ENCODE measurements at regions not wholly inside any gene's neighbourhood (a gene's known extent, or its start where the extent isn't known, plus 50 kb on each side); places are given as distances from the start of the nearest gene placed in this dataset.
"Not testable (repeated sequence)": the region's sequence is repeated elsewhere in the genome, so short reads cannot be mapped to it uniquely, and the experiment has no call there.

DNA sequence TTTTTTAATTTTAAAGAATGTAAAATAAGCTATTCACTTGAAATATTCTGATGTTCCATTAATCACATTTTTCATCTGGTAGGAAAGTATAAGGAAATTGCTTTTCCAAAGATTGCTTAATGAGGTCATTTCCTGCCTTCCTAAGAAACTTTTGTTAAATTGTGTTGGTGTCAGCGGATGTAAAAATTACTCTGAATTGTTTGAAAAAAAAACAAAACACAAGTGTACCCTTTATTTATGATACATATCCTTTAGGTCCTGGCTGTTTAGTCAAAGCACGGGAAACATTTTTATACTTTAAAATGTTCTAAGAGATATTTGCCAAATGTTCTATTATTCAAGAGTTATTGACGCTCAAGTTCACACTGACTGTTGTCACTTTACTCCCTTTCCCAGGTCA is 1357.4 kb upstream of the GOT2 start:
- no peak for FAIRE-seq

DNA sequence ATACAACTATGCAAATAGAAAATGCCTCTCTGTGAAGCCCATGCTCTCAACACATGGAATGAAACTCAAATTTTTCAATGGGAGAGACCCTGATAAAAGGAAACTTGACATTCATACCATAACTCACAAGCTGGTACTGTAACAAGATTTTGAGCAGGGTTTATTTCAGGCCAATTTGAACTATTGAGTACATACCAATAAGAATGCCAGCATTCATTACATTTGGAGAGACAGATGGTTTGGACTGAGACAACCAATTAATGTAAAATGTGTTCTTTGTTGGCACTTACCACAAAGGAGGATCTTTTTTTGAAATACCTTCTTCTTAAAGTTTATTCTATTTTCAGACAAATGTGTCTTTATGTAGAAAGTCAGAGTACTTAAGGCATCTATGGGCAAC is 1357.0 kb upstream of the GOT2 start:
- FAIRE-seq: no peak

DNA sequence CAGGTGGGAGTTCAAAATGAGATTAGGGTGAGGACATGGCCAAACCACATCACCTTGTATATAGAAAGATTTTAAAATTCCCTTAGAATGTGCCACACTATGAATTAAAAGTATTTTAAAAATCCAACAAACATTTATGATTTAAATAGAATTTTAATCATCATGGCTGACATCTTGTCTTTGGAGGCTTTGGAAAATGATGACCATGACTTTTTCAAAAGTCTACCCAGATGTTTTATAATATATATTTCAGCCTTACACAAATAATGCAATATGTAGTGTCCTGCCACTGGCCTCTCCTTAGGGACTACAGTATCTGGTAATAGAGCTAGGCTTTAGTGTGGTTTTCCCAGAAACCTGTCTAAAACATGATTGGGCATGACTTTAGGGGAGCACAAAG is 1353.4 kb upstream of the GOT2 start:
- no peak for FAIRE-seq

DNA sequence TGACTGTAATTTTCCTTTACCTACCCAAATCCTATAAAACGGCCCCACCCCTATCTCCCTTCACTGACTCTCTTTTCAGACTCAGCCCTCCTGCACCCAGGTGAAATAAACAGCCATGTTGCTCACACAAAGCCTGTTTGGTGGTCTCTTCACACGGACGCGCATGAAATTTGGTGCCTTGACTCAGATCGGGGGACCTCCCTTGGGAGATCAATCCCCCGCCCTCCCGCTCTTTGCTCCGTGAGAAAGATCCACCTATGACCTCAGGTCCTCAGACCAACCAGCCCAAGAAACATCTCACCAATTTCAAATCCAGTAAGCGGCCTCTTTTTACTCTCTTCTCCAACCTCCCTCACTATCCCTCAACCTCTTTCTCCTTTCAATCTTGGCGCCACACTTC is 1344.7 kb upstream of the GOT2 start:
- not testable (repeated sequence) for FAIRE-seq

DNA sequence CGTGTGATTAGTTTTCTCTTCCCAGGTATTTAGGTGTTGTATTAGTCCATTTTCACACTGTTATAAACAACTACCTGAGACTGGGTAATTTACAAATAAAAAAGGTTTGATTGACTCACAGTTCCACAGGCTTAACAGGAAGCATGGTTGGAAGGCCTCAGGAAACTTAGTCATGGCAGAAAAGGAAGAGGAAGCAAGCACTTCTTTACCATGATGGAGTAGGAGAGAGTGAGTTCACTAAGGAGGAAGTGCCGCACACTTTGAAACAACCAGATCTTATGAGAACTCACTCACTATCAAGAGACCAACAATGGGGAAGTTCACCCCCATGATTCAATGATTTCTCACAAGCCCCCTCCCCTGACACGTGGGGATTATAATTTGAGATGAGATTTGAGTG is 1343.7 kb upstream of the GOT2 start:
- no peak for FAIRE-seq

DNA sequence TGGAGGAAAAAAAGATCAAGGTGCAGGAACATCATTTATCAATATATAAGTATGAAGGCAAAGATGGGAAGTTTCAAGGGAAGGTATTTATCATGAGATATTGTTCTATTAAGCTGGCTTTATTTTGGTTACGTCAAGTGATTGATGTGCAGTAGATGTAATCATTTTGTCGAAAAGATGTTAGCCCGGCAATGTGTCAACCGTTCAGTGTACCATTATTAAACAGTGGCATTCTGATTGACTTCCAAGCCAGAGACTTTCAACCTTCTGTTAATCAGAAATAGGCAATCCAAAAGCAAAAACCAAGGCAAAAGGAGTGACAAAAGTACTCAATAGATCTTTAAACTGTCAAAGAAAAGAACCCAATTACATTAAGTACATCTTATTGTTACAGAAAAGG is 1340.3 kb upstream of the GOT2 start:
- FAIRE-seq: no peak

DNA sequence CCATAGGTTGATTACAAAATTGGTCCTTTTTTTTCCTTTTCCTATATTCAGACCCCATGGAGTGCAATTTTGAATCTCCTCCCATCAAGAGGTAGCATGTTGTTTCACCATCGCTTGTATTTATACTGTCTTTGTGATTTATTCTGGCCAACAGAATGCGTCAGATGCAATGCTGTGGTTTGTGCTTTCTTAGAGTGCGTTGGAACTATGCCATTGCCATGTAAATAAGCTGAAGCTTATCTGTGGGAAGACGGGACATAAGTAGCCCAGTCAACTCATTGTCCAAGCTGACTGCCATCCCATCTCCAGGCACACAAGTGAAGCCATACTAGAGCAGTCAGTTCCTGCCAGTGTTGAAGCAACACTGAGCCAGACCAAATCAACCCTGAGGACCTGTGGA is 1339.3 kb upstream of the GOT2 start:
- no peak for FAIRE-seq

DNA sequence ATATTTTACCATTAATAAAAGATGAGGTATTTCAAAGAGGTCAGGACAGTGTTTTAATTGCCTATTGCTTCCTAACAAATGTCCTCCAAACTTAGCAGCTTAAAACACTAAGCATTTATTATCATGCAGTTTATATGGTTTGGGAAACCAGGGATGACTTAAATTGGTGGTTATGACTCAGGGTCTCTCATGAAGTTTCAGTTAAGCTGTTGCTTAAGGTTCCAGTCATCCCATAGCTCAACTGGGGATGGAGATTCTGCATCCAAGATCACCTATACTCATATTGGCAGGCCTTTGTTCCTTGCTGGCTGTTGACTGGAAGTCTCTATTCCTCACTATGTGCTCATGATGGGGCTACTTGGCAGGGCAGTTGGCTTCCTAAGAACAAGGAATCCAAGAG is 1329.9 kb upstream of the GOT2 start:
- FAIRE-seq: no peak

DNA sequence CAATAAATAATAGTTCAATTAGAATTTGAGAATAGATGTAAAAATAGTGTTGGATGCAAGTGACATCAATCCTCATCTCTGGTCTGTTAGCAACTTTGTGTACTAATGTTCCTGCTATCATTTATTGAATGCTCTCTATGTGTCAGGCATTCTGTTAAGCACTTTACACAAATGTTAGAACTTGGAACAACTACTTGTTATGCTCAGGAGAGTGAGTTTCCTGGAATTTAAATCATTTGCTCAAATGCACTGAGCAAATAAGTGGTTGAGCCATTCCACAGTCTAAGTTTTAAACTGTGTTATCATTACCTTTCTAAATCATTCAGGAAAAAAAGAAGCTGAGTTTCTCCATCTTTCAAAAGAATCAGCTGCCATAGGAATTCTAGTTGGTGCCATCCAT is 1327.3 kb upstream of the GOT2 start:
- no peak for FAIRE-seq

DNA sequence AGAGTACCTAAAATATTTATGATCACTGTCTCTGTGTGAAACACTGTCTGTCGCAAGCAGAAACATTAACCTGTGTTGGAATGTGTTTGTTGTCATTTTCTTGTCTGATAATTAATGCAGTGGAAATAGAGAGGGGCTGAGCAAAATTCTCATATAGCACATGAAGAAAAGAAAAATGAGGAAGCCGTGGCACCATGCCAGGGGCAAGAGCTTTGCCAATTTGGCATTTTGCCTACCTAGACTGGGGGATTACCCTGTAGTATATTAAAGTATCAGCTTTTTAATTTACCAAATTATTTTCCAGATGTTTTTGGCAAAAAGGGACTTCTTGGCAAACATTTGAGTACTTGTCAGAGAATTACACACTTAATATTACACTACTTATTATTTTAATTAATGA is 1326.6 kb upstream of the GOT2 start:
- no peak for FAIRE-seq

DNA sequence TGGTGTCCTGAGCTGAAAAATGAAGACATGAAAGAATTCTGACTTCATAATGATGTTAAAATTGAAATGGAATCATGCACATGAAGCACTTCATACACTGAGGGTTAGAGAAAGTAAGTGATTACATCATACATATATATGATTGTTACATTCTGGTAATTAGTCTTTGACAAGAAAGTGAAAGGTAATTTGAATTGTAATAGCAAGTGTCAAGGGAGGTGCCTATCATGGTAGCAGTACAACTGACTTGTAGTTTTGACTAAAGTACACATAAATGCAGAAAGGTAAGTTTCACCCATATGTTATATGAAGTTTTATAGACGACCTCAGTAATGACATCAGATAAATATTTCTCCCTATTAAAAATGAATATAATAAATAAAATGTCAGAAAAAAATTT is 1325.0 kb upstream of the GOT2 start:
- no peak for FAIRE-seq

DNA sequence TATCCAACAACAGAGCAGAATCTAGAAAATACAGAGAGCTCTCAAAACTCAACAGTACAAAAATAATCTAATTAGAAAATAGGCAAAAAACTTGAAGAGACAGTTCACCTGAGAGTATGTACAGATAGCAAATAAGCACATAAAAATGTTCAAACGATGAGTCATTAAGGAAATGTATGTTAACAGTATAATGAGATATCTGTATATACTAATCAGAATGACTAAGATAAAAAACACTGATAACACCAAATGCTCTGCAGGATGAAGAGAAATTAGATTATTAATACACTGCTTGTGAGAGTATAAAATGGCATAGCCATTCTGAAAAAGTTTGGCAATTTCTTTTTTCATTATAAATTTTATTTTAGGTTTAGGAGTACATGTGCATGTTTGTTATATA is 1307.6 kb upstream of the GOT2 start:
- FAIRE-seq: no peak

DNA sequence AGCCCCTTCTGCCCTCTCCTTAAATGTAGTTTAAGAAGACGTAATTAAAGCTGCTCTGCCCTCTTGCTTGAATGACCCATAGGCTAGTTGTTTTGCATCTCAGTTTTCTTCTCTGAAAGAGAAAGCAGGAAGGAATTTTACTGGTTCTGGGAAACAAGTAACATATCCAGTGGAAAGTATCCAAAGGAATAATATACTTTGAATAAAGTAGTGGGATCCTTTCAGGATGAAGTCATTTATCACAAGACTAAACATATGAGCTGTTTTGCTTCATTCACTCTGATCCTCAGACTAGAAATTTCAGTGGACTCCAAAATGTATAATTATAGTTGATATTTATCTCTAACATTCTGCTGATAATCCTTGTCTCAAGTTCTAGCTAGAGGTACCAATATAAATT is 1297.6 kb upstream of the GOT2 start:
- no peak for FAIRE-seq

DNA sequence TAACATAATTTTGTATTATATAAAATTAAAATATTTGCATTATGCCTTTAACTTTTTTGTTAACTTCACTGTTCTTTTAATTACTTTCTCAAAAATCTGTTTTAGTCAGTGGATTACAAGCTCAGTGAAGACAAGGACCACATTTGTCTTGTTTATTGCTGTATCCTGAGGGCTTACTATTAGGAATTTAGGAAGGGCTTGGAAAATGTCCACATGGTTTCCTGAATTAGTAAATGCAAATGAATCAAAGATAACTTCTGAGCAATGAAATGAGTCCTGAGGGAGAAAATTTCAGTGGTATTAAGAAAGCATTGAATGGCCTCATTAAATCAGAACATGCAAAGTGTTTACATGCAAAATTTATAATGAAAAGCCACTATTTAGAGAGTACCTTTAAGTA is 1293.2 kb upstream of the GOT2 start:
- no peak for FAIRE-seq

DNA sequence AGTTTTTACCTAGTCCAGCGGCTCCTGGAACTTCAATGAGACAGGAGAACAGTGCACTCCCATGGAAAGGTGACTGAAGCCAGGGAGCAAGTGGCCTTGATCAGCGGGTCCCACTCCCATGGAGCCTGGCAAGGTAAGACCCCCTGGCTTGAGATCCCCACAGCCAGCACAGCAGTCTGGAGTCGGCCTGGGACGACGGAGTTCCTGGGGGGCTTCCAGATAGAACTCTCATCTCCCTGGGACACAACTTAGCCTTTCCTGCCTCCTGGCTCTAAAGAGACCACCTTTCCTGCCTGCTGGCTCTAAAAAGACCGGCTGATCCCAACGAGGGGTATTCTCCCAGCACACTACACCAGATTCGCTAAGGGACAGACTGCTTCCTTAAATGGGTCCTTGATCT is 1279.0 kb upstream of the GOT2 start:
- FAIRE-seq: no peak

DNA sequence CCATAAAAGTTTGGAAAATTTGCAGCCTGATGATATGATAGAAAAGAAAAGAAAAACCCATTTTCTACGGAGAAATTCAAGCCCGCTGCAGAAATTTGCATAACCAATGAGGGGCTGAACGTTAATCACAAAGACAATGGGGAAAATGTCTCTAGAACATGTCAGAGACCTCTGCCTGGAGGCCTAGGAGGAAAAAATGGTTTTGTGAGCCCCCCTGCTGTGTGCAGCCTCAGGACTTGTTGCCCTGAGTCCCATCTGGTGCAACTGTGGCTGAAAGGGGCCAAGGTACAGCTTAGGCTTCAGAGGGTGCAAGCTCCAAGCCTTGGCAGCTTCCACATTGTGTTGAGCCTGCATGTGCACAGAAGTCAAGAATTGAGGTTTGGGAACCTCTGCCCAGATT is 1267.4 kb upstream of the GOT2 start:
- no peak for FAIRE-seq

DNA sequence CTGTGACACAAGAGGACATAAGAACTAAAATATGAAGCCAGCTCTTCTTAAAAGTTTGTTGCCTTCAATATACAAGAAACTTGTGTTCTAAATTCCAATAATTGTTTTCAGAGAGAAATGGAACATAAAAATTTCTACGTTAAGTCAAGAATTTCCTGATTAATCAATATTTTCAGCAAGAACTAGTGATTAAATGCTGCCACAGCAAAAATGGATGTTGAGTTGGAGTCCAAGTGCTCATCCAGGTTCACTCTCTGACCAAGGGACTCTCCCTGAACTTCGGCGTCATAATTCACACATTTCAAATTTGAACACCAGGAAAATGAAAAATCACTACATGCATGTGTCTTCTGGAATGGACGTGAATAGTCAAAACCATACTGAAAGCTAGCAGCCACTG is 1263.6 kb upstream of the GOT2 start:
- FAIRE-seq: no peak

DNA sequence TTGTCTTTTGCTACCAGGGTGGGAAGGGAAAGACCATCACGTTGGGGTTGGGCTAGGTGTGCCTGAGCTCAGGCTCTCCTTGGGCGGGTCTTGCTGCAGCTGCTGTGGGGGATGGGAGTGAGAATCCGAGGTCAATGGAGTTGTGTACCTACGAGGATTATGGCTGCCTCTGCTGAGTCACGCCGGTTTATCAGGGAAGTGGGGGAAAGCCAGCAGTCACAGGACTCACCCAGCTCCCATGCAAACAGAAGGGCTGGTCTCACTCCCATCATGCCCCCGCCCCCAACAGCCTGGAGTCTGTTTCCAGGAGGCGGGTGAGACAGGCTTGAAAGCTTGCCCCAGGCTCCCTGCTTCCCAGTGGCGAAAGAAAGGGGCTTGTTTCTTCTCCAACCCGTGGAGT is 1259.0 kb upstream of the GOT2 start:
- no peak for FAIRE-seq

DNA sequence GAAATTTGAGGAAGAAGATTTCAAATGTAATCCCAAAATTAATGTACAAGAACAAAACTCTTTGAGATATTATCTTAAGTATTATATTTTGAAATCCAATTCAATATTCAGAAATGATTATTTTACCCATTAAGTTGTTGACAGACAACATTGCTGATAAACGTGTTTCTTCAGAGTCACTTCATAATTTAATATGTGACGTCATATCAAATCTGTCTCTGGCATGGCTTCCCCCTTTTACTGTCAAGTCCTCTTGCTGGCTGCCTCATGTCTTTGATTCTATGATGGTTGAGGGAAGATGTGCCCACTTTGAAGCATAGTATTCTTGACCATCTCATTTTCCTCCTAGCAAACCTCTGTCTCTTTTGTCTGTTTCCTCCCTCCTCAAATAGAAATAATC is 1257.1 kb upstream of the GOT2 start:
- no peak for FAIRE-seq

DNA sequence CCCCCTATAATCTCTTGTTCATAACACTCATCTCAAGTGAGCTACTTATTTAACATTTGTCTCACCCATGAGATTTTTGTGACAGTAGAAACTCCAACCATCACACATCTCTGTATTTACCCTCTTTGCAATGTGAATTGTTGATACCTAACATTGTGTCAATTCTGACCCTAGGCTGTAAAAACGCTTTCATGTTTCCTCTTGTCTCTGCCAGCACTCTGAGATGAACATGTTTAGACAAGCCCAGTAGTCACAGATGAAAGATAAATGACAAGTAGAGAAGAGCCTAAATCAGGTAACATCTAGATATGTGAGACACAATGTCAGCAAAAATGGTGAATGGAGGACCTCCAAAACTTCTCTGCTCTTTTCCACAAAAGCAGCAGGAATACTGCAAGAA is 1254.5 kb upstream of the GOT2 start:
- FAIRE-seq: no peak

DNA sequence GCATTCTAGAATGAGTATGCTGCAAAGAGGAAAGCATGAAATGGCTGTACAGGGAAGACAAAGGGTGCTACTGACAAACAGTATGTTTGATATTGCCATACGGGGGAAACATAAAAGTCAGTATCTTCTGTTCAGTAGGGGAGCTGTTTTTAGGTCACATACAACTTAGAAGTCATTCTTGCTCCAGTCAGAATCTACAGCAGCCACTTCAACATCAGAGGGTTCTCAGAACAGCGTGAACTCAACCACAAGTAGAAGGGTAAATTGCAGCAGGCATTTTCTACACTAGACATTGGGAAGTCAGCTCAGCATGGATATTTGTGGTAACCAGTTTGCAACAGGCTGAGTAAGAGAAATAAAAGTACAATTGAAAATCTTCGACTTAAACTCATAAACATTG is 1241.8 kb upstream of the GOT2 start:
- FAIRE-seq: no peak

DNA sequence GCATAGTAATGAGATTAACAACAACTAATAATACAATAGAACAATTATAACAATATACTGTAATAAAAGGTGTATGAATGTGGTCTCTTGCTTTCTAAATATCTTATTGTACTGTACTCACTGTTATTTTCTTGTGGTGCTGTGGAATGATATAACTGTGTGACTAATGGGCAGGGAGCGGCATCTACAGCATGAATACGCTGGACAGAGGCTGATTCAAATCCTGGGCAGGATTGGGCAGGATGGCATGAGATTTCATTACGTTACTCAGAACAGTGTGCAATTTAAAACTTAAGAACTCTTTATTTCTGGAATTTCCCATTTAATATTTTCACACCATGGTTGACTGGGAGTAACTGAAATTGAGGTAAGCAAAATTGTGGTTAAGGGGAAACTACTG is 1239.8 kb upstream of the GOT2 start:
- FAIRE-seq: no peak

DNA sequence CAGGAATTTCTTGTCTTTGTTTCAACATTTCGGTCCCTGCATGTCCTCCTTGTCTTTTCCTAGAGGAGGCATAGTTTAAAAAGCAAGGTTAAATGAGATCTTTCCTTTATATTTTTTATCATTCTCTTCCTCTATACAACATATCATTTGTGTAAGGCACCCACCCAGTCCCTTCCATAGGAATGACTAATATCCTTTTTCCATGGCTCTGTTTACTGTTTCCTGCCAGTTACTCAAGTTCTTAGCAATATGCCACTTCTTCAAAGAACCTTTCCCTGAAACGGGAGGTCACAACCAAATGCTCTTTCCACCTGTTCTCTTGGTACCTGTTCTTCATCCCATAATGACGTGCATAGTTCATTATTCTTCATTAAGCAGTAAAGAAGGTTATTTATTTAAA is 1237.1 kb upstream of the GOT2 start:
- no peak for FAIRE-seq

DNA sequence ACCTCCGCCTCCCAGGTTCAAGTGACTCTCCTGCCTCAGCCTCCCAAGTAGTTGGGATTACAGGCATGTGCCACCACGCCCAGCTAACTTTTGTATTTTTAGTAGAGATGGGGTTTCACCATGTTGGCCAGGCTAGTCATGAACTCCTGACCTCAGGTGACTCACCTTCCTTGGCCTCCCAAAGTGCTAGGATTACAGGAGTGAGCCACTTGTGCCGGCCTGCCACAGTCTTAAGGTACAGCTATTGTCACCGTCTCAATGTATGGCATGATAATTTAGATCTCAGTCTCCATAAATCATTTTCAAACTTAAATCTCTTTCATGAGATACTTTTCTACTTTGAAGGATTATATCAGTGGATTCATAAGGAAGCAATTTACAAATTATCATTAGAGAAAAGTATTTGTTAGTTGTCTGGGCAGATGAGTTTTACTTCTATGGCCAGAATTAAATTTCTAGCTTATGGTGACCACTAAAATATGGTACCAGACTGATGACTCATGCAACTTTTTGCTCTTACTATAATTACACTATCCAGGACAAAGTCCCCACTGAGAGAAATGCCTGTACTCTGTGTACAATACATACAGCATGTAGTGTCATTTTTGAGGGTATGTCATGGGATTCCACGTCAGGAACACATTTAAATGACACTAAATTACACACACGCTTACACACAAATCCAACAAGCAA is 1230.3 kb upstream of the GOT2 start:
- no peak for FAIRE-seq

DNA sequence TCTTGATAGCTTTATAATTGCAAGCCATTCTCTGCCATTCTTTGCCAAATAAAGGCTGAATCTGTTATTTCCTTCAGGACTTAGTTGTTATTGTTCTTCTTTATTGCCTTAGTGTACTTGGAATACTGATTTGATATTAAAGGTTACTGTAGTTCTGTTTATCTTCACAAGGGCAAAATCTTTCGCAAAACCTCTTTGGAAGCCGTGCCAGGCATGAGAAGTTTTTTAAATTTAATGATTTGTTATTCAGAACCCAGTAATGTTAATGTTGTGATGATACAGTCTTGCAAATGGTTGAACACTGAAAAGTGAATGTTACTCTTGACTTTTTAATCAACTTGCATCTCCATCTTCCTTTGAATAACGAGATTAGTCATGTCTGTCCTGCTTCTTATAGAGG is 1225.2 kb upstream of the GOT2 start:
- no peak for FAIRE-seq

DNA sequence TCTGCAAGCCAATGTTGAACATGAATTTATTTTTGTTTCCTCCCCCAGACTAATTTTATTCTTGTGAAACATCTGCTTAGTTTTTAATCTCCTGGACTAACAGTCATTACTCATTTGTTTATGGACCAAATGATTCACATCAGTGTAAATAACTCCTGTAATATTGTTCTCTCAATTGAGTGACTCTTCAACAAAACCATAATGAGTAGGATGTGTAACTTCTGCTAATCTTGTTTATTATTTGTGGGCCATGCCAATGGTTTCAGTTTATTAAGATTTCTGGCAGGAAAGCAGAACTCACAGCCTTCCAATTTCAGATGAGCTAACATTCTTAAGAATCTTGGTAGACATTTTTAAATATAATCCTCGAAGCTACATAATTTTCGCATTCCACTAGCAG is 1216.3 kb upstream of the GOT2 start:
- FAIRE-seq: no peak
